Fibroblast of the aortic adventitia (primary cell): ENCODE measurements at regions not wholly inside any gene's neighbourhood (a gene's known extent, or its start where the extent isn't known, plus 50 kb on each side); places are given as distances from the start of the nearest gene placed in this dataset.
A peak's percentile ranks its signal among the peaks of the same experiment; 100 is the strongest.

ENCODE experiments used
- DNase-seq: peaks from one replicate; pipeline ENCODE4 v3.0.0-alpha.2; 2010; ENCODE audit warnings: low read depth
- H3K4me3 ChIP-seq: 2 replicates; pipeline ENCODE4 v1.5.1; 2011; ENCODE audit warnings: low read depth, mild to moderate bottlenecking, control low read depth, low read length, moderate library complexity
- CTCF ChIP-seq: IDR thresholded peaks from 2 replicates; pipeline ENCODE4 v1.5.1; 2011; ENCODE audit warnings: mild to moderate bottlenecking, low read length, control low read depth, inconsistent platforms; ENCODE audit not compliant: insufficient read depth

GRCh38 chr11:122177238-122177637, 61.2 kb upstream of the BLID start:
- no peak for DNase-seq
- H3K4me3 ChIP-seq, result peak overlapping the region; percentile 75

DNA sequence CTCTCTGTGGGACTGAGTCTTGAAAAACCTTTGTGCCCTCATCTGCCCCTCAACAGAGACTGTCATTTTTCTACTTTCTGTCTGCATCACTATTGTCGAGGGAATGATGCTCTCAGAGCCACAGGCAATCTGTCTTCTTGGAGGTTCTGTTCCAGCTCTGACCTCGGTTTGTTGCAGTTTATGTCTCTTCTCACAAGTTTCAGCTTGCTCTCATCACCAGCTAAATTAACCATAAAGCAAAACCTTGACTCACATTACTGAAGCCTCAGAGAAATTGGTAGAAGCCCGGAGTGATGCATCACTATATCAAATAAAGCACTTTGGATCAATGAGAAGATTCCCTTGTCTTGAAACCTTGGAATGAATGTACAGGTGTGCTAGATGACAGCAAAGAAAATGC, 60.6 kb upstream of the BLID start:
- peak overlapping the region; percentile 75 for H3K4me3 ChIP-seq
- no peak for DNase-seq
- TF ChIP-seq CTCF, result no peak

More at GRCh38 chr11:122177238-122177637, 61.2 kb upstream of the BLID start:
- TF ChIP-seq CTCF, result no peak

- peak overlapping the region; percentile 53 for H3K4me3 ChIP-seq
- TF ChIP-seq CTCF, result no peak
- DNase-seq, result no peak
Measured at GRCh38 chr11:122175306-122175705, 59.3 kb upstream of the BLID start.

GRCh38 chr11:122173587-122173986, 57.6 kb upstream of the BLID start:
- DNase-seq, result peak; percentile 39
- H3K4me3 ChIP-seq, result peak overlapping the region; percentile 40
- no peak for TF ChIP-seq CTCF

DNA sequence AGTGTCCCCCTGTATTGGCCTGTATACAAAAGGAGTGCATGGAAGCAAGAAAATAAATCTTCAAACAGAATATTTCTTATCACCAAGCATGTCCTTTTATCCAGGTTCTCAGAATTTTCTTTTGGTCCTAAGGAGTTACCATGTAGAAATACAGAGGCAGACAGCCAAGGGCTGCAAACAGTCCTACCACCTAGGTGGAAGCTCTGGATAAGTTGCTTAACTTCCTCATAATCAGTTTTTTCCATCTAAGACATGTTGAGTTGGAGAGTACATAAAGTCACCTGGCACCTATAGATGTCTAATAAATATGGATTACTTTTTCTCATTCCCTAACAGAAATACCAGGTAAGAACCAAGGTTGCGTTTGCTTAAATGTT, 57.0 kb upstream of the BLID start:
- DNase-seq, result no peak
- H3K4me3 ChIP-seq, result peak overlapping the region; percentile 40
- no peak for TF ChIP-seq CTCF

DNA sequence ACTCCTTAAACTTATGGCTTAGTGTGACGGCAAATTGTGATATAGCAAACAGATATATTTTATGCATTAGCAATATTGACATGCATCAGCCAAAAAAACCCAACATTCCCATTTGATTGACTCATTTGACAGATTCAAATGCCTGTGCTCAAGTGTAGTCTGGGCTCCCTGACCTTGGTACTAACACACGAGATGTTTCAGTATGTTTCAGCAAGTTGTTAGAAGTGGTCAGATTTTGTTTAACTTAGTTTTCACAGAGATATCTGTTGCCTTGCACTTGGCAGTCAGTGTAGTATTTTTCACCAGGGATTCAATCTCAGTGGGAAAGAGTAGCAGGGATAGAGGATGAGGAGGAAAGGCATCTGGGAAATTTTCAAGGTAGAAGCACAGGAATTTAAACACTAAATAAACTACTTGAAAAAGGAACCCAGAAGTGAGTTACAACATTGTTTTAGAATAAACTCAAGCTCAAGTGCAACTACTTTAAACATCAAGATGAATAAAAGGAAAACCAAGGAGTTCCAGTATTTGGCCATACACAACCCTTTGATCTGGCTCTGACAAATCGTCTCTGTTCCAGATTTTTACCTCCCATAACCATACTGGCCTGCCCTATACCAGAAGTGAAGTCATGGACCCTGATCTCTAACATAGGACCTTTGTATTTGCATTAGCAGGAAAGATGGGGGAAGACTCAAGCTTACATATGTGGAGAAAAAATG, 56.5 kb upstream of the BLID start:
- H3K4me3 ChIP-seq, result peak overlapping the region; percentile 11
- peak; percentile 42 for DNase-seq
- TF ChIP-seq CTCF, result no peak
